ENCODE measurements at regions not wholly inside any gene's neighbourhood (a gene's known extent, or its start where the extent isn't known, plus 50 kb on each side); places are given as distances from the start of the nearest gene placed in this dataset.

GRCh38 chr2:126774761-126775160, 118.8 kb downstream of the GYPC start:
- DNase-seq (ENCODE audit: low read depth in 2 of 2) = no peak

GRCh38 chr2:126775300-126775985, 119.5 kb downstream of the GYPC start:
- DNase-seq (ENCODE audit: low read depth in 2 of 2) = no peak

GRCh38 chr2:126776255-126776654, 120.3 kb downstream of the GYPC start:
- no peak for DNase-seq (ENCODE audit: low read depth in 2 of 2)

GRCh38 chr2:126776692-126777619, 121.0 kb downstream of the GYPC start:
- peak; percentile 68 to 73 for DNase-seq (ENCODE audit: low read depth in 2 of 2)

GRCh38 chr2:126777620-126777978, 121.1 kb upstream of the TEX51 start:
- DNase-seq (ENCODE audit: low read depth in 2 of 2) = no peak

- DNase-seq (ENCODE audit: low read depth in 2 of 2) = no peak
Measured at GRCh38 chr2:126778561-126779501, 119.9 kb upstream of the TEX51 start.

- no peak for DNase-seq (ENCODE audit: low read depth in 2 of 2)
Measured at GRCh38 chr2:126781206-126781605, 117.5 kb upstream of the TEX51 start.

GRCh38 chr2:126781806-126782205, 116.9 kb upstream of the TEX51 start:
- no peak for DNase-seq (ENCODE audit: low read depth in 2 of 2)

GRCh38 chr2:126782648-126783047, 116.0 kb upstream of the TEX51 start:
- DNase-seq (ENCODE audit: low read depth in 2 of 2) = no peak

GRCh38 chr2:126783341-126783740, 115.3 kb upstream of the TEX51 start:
- DNase-seq (ENCODE audit: low read depth in 2 of 2) = no peak

GRCh38 chr2:126784045-126784444, 114.6 kb upstream of the TEX51 start:
- no peak for DNase-seq (ENCODE audit: low read depth in 2 of 2)

- DNase-seq (ENCODE audit: low read depth in 2 of 2) = no peak
Measured at GRCh38 chr2:126784621-126785020, 114.1 kb upstream of the TEX51 start.

GRCh38 chr2:126785236-126785635, 113.5 kb upstream of the TEX51 start:
- no peak for DNase-seq (ENCODE audit: low read depth in 2 of 2)

- no peak for DNase-seq (ENCODE audit: low read depth in 2 of 2)
Measured at GRCh38 chr2:126785862-126786261, 112.8 kb upstream of the TEX51 start.

GRCh38 chr2:126786765-126787164, 111.9 kb upstream of the TEX51 start:
- no peak for DNase-seq (ENCODE audit: low read depth in 2 of 2)

GRCh38 chr2:126787289-126787688, 111.4 kb upstream of the TEX51 start:
- no peak for DNase-seq (ENCODE audit: low read depth in 2 of 2)

GRCh38 chr2:126788113-126788512, 110.6 kb upstream of the TEX51 start:
- no peak for DNase-seq (ENCODE audit: low read depth in 2 of 2)

- DNase-seq (ENCODE audit: low read depth in 2 of 2) = no peak
Measured at GRCh38 chr2:126788652-126789051, 110.0 kb upstream of the TEX51 start.

- no peak for DNase-seq (ENCODE audit: low read depth in 2 of 2)
Measured at GRCh38 chr2:126790987-126791780, 107.5 kb upstream of the TEX51 start.

GRCh38 chr2:126792186-126792585, 106.5 kb upstream of the TEX51 start:
- DNase-seq (ENCODE audit: low read depth in 2 of 2) = no peak

GRCh38 chr2:126792993-126793392, 105.7 kb upstream of the TEX51 start:
- no peak for DNase-seq (ENCODE audit: low read depth in 2 of 2)
